ENCODE measurements at regions not wholly inside any gene's neighbourhood (a gene's known extent, or its start where the extent isn't known, plus 50 kb on each side); places are given as distances from the start of the nearest gene placed in this dataset.

GRCh38 chr3:40924559-40925141 lies 274.7 kb upstream of the CTNNB1 start:
- H2BK120ac ChIP-seq (ENCODE audit: low read depth, low read length, poor library complexity, severe bottlenecking) = no peak overlapping the region
- no peaks in the 10 kb centered on the region for H3K79me1 ChIP-seq (ENCODE audit: insufficient read depth, low read depth, low read length, poor library complexity, severe bottlenecking)
- H3K27me3 ChIP-seq (ENCODE audit: insufficient read depth, low read length) = no peaks in the 10 kb centered on the region
- H4K20me1 ChIP-seq (ENCODE audit: control insufficient read depth, insufficient read depth, insufficient read length) = no peaks in the 10 kb centered on the region
- H3K23me2 ChIP-seq (ENCODE audit: insufficient read length, low read depth, low read length, poor library complexity, severe bottlenecking) = no peaks in the 10 kb centered on the region
- H3K4me2 ChIP-seq (ENCODE audit: insufficient read depth, insufficient read length, low read length) = no peak overlapping the region
- no peaks in the 10 kb centered on the region for H3K79me2 ChIP-seq (ENCODE audit: insufficient read depth, low read length)
- H3K4me1 ChIP-seq (ENCODE audit: insufficient read depth, low read length) = peaks cover 8% of the 10 kb centered on the region; the same call in 1 of the 2 replicates
- H3K27ac ChIP-seq (ENCODE audit: insufficient read length, low read depth, low read length) = no peak overlapping the region
- no peak overlapping the region for H4K91ac ChIP-seq (ENCODE audit: insufficient read length, low read depth, low read length)
- H3K4ac ChIP-seq (ENCODE audit: low read depth, low read length) = no peak overlapping the region
- no peak overlapping the region for H2BK12ac ChIP-seq (ENCODE audit: insufficient read length, low read depth, low read length)
- Mint-ChIP-seq H3K4me1 (peaks cover 40 to 44% of the 10 kb centered on the region in 2 experiments), H3K36me3 (ENCODE audit: insufficient read depth in 1 of 3, low read depth in 3 of 3) (peaks cover 6 to 7% (median 6%) of the 10 kb centered on the region in 3 experiments), H3K27ac (no peak overlapping the region), H3K4me3 (no peak overlapping the region), H3K9me3 (peaks cover 5 to 6% of the 10 kb centered on the region in 2 experiments), H3K27me3 (ENCODE audit: low read depth) (no peaks in the 10 kb centered on the region)
- H3K14ac ChIP-seq (ENCODE audit: insufficient read depth, low read length) = no peak overlapping the region
- no peaks in the 10 kb centered on the region for H3K9me3 ChIP-seq (ENCODE audit: control insufficient read depth, low read depth, low read length)
- no peak overlapping the region for H2BK15ac ChIP-seq (ENCODE audit: low read depth, low read length)
- no peak overlapping the region for H4K5ac ChIP-seq (ENCODE audit: insufficient read length, low read depth, low read length)
- TF ChIP-seq CTCF (conservative IDR thresholded peaks at IDR 0.05) = no peak
- no peak overlapping the region for H3K56ac ChIP-seq (ENCODE audit: insufficient read length, low read depth, low read length)
- H3T11ph ChIP-seq (ENCODE audit: low read length) = no peak overlapping the region
- no peak overlapping the region for H2AFZ ChIP-seq (ENCODE audit: low read length)
- H2BK20ac ChIP-seq (ENCODE audit: low read depth, low read length, poor library complexity, severe bottlenecking) = no peak overlapping the region
- DNase-seq = no peak
- no peak overlapping the region for H3K23ac ChIP-seq (ENCODE audit: insufficient read length, low read depth, low read length)
- H3K9ac ChIP-seq (ENCODE audit: extremely low read depth, insufficient read length, low read length) = no peak overlapping the region
- no peak overlapping the region for H4K8ac ChIP-seq (replicated peaks; ENCODE audit: insufficient read length, low read depth, low read length)
- no peak overlapping the region for H3K18ac ChIP-seq (ENCODE audit: insufficient read length, low read depth, low read length)
- no CpG with 5 or more reads among the region's 3 CpGs for WGBS (ENCODE audit: extremely low coverage, insufficient read length, low lambda C conversion rate)
- H2BK5ac ChIP-seq (ENCODE audit: insufficient read length, low read length) = no peak overlapping the region
- no peak overlapping the region for H2AK5ac ChIP-seq (ENCODE audit: insufficient read length, low read length)

All from H9 (cell line).